ENCODE measurements at regions not wholly inside any gene's neighbourhood (a gene's known extent, or its start where the extent isn't known, plus 50 kb on each side); places are given as distances from the start of the nearest gene placed in this dataset.
"Not testable (repeated sequence)": the region's sequence is repeated elsewhere in the genome, so short reads cannot be mapped to it uniquely, and the experiment has no call there.

DNA sequence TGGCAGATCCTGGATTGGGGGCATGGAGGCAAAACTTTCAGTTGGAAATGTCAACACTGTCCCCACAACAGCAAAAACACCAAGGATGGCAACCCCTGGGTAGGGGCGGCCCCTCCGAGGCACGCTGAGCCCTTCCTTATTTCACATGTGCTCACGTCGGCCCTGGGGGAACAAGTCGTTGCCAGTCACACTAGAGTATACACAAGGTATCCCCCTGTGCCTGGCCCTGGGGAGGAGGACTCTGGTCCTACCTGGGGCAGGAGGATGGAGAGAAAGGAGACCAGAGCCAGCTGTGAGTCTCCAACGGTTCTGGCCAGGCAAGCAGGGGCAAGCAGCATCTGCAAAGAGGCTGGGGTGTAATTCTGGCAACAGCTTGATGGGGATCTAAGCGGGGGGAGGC lies 126.9 kb upstream of the FOXD4L5 start:
- TF ChIP-seq POLR2A (IDR thresholded peaks at IDR 0.05; ENCODE audit: low read length) (no peak), GATA1 (IDR thresholded peaks at IDR 0.05; ENCODE audit: low read depth, low read length) (no peak)
- DNase-seq, result no peak

DNA sequence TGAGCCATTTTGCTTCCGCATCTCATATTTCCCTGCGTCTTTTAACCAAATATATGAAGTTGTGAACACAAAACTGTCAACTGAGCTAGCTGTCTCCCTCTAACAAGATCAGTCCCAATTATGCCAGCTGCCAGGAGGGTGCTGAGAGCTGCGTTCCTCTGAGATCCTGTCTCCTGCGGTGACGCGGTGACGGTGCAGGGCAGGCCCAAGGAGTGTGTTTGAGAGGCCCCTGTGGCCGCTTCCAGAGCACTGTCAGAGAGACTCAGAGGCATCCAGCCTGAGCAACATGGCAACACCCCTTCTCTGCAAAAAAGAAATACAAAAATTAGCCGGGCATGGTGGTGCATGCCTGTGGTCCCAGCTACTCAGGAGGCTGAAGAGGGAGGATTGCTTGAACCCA lies 126.3 kb upstream of the FOXD4L5 start:
- DNase-seq, result no peak
- TF ChIP-seq POLR2A (IDR thresholded peaks at IDR 0.05; ENCODE audit: low read length) (no peak), GATA1 (IDR thresholded peaks at IDR 0.05; ENCODE audit: low read depth, low read length) (no peak)

DNA sequence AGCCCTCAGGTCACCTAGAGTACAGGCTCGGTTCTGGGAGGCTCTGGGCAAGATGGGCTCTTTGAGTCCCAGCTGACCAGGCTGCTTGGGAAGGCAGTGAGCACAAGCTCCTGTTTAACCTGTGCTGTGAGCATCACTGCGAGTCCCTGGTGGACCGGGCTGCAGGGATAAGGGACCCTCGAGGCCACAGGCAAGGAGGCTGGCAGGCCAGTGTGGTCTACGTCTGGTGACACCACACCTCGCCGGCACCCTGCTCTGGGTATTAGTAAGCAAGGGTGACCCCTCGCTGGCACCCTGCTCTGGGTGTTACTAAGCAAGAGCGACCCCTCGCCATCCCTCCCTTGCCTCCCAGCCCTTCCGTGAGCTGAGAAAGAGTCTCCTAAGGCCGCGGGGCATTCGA lies 125.9 kb upstream of the FOXD4L5 start:
- no peak for DNase-seq
- TF ChIP-seq POLR2A (IDR thresholded peaks at IDR 0.05; ENCODE audit: low read length), result no peak
- no peak for TF ChIP-seq GATA1 (IDR thresholded peaks at IDR 0.05; ENCODE audit: low read depth, low read length)

DNA sequence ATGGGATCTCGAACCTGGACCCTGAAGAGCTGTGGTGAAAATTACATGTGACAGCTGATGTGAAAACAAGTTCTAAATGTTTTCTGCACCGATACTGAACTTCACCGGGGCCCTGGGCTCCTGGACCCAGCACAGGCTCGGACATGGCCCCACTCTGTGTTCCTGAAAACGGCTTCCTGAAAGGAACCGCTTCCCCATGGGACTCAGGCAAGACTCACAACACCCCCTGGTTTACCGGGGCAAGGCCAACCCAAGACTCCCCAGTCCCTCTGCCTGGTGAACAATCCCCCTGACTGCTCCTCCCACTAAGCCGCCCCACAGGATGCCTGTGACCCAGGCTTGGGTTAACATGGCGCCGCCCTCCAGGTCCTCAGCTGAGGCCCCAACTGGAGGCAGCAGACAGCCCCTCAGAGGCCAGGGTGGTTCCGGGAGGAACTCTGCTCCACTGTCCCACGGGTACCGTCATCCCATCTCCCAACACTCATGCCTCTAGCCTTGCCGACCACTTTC lies 124.5 kb upstream of the FOXD4L5 start:
- no peak for TF ChIP-seq POLR2A (IDR thresholded peaks at IDR 0.05; ENCODE audit: low read length)
- no peak for DNase-seq

DNA sequence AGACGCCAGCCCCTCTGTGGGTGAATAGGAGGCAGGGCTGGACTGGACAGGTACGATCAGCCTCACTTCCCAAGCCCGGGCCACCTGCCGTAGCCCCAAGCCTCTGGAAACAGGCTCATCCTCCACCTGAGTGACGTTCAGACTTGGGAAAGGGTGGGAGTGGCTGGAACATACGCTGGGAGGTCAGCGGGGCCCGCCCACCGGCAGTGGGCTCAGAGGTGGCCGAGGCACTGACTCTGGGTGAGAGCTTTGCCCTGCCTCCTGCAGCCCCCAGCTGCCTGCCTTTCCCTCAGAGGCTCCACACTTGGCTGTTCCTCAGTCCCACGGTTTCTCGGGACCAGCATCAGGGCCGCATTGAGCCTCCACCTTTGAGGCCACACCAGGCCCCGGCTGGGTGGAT lies 123.8 kb upstream of the FOXD4L5 start:
- not testable (repeated sequence) for DNase-seq

DNA sequence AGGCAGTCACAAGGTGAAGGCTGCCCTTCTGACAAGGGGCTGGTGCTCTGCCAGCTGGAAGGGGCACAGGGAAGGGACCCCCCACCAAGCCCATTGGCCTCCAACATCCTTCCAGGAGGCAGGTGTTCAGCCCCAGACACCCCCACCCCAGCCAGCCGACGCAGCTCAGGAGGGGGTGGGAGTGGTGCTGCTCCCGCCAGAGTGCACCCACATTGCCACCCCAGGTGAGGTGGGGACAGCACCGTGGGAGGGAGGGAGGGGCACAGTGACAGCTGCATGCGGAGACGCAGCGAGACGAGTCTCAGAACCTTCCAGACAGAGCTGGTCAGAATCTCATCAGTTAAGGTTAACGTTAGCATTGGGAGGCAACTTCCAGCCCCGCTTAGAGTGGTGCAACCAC lies 121.6 kb upstream of the FOXD4L5 start:
- not testable (repeated sequence) for DNase-seq

DNA sequence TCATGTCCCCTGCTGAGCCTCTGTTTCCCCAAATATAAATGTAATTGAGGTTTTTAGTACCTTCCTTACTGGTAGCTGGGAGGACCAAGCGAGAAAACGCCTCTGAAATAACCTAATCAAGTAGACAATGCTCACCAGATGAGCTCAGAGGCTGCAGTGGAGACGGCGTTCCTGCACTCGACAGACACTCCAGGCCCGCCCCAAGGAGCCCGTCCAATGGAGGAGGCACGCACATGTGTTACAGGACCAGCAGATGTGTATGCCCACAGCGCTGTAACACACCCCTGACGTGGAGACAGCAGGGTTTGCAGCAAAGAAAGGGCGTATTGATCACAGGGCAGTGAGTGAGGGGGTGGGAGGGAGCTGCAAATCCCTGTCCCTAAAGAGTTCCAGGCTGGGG lies 120.8 kb upstream of the FOXD4L5 start:
- DNase-seq, result not testable (repeated sequence)

DNA sequence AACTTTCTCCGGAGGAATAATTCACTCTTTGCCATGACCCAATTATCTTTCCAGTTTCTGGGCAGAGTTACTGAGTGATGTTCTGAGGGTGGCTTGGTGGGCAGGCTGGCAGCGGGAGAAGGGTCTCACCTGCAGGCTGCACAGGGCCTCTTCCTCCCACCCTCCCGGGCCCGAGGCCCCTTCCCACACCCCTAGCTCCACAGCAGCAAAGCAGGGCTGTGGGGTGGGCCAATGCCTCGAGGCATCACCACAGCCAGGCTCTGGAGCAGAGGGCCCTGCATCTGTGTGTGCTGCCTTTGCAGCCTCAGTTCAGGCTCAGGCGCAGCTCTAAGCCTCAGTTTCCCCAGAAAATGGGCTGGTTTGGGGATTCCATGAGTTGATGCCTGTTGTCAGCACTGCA lies 120.2 kb upstream of the FOXD4L5 start:
- no peak for DNase-seq
- TF ChIP-seq POLR2A (IDR thresholded peaks at IDR 0.05; ENCODE audit: low read length) (no peak), GATA1 (IDR thresholded peaks at IDR 0.05; ENCODE audit: low read depth, low read length) (no peak)

DNA sequence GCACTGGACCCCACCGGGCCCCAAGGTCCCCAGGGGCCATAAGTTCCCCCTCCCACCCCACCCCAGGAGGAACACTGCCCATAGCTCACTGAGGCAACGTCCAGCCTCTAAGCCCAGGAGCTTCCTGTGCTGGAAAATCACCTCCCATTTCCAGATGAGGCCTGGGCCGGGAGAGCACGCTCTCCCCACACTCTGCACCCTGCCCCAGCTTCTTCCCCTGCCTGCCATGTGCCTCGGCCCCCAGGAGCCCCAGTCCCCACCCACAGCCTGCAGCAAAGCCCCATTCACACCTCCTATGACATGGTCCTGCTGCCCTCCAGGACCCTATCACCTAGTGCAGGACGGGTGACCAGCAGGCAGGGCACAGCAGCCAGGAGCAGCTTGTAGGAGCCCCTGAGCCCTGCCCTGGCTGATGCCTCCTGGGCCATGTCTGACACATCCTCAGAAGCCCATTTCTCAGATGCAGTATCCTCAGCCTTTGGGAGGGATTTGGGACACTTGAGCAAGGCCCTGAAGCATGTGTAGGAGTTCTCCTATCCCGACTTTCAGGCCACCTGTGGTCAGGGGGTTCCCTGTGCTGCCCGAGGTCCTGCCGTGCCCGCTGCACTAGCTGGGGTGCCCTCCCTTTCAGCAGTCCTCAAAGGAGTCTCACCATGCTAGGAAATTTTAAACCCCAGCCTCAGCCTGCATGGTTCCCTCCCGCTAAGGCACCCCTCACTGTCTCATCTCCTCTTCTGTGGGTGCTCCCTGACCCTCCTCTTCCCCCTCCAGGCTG lies 119.4 kb upstream of the FOXD4L5 start:
- no peak for DNase-seq
- TF ChIP-seq GATA1 (IDR thresholded peaks at IDR 0.05; ENCODE audit: low read depth, low read length) (no peak), POLR2A (IDR thresholded peaks at IDR 0.05; ENCODE audit: low read length) (no peak)

DNA sequence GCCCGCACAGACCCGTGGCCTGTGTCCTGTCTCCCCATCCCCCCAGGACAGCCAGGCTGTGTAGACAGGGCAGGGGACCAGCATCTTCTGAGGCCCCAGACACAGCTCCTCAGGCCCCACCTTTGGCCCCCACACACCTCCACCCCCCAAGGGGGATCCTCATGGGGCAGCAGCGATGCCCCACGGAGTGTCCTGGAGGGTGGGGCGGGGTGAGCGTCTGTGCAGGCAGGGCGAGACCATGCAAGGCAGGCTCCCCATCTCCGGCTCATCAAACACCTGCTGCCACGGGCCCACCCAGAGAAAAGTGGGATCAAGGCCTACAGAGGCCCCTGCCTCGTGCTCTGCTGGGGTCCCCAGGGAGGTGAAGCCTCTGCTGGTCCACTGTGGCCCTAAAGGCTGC lies 118.7 kb upstream of the FOXD4L5 start:
- no peak for DNase-seq
- no peak for TF ChIP-seq POLR2A (IDR thresholded peaks at IDR 0.05; ENCODE audit: low read length)
- no peak for TF ChIP-seq GATA1 (IDR thresholded peaks at IDR 0.05; ENCODE audit: low read depth, low read length)

DNA sequence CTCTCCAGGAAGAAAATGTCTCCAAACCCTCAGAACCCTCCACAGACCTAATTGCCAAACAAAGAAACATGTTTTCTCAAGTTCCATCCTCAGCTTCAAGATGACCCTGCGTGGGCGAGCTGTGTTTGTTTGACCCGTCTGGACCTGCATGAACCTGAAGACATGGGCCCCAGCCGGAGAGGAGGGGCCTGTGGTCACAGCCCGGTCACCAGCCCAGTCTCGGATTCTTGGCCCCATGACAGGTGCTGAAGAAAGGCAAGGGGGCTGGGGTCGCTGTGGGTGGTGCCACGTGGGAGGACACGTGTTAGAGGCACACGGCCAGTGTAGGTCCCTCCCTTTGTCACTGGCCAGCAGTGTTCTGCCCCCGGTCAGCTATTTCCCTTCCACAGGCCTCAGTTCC lies 118.1 kb upstream of the FOXD4L5 start:
- DNase-seq, result not testable (repeated sequence)

DNA sequence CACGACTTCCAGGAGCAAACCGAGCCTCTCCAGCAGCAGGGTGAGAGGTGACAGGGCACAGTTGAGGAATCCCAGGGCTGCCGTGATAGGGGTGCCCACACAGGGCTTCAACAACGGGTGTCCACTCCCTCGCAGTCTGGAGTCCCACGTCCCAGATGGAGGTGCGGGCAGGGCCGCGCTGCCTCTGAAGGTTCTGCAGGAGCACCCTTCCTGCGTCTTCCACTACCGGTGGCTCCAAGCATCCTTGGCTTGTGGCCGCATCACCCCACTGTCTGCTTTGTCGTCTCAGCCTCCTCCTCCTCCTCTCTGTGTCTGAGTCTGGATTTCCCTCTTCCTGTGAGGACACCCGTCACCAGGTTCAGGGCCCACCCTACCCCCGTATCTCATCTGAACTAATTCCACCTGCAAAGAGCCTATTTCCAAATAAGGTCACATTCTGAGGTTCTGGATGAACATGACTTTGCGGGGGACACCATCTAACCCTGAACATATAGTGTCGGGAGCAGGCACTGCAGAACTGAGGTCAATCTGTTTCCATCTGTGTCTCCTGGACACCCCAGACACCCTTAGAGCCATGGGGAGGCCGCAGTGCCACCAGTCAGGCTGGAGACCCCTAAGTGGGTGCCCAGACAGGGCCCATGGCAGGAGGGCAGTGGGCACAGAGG lies 117.3 kb upstream of the FOXD4L5 start:
- not testable (repeated sequence) for DNase-seq

DNA sequence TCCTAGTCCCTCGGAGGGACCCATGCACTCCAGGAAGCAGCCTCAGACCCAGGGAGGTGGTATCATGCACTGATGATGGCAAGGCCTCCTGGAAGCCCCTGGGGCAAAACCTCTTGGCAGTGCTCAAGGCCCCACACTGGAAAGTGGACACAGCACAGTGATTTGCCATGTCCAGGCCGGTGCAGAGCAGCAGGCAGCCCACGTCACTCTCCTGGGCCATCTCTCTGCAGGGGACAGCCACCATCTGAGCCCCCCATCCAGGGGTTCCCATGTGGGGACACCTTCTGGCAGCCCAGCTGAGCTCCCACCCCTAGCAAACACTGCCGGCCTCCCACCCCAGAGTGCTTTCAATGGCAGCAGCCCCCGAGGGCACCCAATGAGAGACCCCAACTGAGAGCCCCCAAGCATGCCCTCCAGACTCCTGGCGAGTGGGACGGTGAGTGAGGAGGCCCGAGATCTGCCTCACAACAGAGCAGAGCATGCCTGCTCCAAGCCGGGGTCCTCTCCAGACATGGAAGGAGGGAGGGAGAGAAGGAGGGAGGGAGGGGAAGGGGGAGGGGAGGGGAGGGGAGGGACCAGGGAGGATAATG lies 116.5 kb upstream of the FOXD4L5 start:
- DNase-seq, result not testable (repeated sequence)

DNA sequence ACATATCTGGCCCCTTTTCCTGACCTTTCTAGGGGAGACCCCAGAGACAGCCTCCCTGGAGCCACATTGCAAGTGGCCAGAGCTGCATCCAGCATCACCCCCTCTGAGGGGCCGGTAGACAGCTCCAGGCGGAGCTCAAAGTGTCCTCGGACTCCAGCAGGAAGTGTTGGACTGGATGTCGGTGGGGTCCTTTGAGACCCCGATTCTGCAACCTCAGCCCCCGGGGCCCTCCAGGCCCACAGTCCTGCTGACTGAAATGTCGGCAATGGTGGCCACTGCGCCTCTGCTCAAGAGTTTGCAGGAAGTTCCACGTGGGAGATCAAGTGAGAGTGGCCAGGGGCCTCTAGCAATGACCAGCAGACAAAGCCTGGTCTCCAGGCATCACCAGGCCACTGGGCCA lies 115.9 kb upstream of the FOXD4L5 start:
- TF ChIP-seq POLR2A (IDR thresholded peaks at IDR 0.05; ENCODE audit: low read length), result no peak
- TF ChIP-seq GATA1 (IDR thresholded peaks at IDR 0.05; ENCODE audit: low read depth, low read length), result no peak
- DNase-seq, result no peak

DNA sequence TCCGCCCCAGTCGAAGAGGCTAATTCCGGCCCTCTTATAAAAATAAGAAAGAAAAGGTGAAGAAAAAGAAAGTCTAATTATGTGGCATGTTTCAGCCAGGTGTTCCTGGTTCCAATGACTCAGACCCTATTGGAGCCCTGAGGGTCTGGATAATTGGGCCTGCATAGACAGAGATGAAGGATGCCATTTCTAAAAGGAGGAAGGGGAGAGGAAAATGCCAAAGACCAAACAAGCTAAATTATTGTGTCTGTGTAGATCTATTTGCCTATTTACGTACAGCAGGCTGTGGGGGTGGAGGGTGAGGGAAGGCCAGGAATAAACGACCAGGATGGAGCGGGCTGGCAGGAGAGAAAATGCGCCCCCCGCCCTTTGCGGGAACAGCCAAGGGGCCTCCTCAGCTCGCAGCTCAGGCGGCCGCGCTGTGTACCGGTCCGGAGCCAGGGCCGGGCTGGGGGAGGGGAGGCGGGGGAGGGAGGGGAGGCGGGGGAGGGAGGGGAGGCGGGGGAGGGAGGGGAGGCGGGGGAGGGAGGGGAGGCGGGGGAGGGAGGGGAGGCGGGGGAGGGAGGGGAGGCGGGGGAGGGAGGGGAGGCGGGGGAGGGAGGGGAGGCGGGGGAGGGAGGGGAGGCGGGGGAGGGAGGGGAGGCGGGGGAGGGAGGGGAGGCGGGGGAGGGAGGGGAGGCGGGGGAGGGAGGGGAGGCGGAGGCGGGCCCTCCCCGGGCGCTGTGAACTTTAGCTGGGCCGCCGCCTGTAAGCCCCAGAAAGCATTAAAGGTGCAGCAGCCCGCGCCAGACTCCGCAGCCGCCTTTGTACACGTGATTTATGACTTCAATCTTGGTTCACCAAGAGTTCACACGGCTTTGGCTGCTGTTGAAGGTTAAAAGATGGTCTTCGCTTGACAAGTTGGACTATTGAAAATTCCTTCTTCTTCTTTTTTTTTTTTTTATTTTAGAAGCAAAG lies 113.0 kb upstream of the FOXD4L5 start:
- DNase-seq, result not testable (repeated sequence)

DNA sequence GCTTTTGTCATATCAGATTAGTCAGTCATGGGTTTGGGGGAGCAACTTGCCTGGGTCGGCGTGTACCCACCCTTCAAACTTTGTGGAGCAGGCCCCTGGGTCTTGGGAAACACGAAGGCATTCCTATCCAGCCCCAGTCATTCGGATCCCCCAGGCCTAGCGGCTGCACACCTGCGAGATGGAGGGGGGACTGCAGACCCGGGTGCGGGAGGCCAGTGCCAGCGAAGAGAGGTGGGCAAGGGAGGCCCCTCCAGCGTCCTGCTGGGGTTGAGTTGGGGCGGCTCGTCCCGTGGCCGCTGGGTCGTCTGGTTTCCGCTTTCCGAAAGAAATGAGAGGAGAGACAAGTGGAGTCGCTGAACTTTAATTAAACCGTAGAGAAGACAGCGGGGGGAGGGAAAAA lies 112.2 kb upstream of the FOXD4L5 start:
- DNase-seq, result not testable (repeated sequence)

DNA sequence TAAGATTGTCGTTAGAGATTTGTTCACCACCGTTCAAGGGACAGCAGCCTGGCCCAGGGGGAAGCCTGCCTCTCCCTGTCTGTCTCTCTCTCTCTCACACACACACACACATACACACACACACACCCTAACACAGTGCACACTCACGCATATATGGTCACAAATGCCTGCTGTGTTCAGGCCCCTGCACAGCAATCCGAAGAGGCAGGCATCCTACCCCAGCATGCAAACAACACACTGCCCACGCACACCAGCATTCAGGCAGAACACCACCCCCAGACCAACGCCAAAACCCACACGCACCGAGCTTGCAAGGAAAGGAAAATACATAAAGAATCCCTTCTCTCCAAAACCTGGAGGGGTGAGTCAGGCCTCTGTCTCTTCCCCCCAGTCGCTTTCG lies 111.6 kb upstream of the FOXD4L5 start:
- not testable (repeated sequence) for DNase-seq

DNA sequence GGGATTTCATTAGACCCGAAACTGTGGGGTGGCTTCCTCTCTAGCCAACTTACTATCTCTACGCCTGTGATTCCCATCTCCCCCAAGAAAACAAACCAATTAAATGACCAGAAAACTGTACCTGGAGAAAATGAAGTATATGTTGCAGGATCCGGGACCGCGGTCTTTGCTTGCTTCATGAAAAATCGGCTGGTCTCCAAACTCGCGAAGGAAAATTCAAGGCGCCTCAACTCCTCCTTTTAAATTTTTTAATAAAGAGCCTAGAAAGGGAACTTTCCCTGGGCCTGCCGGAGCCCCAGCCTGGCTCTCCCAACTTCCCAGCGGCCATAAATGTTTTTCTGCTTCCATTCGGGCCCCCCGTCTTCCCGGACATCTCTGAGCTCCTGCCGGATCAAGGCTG lies 110.8 kb upstream of the FOXD4L5 start:
- not testable (repeated sequence) for DNase-seq

DNA sequence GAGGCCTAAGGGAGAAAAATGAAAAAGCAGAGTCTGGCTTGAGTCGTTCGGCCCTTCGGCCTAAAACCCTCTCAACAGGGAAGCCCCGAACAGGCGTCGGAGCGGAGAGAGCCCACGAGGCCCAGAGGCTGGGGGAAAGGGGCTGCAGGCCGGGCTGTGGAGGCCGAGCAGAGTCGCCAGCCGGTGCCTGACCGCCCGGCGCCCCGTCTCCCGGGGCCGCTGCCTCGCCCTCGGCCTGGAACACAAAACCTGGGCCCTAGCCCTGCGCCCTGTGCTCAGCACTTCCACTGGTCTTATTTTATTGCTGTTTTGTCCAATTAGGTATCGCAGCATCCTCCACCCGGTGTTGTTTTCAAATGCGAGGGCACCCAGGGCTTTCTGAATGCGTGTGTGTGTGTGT lies 110.1 kb upstream of the FOXD4L5 start:
- not testable (repeated sequence) for DNase-seq

DNA sequence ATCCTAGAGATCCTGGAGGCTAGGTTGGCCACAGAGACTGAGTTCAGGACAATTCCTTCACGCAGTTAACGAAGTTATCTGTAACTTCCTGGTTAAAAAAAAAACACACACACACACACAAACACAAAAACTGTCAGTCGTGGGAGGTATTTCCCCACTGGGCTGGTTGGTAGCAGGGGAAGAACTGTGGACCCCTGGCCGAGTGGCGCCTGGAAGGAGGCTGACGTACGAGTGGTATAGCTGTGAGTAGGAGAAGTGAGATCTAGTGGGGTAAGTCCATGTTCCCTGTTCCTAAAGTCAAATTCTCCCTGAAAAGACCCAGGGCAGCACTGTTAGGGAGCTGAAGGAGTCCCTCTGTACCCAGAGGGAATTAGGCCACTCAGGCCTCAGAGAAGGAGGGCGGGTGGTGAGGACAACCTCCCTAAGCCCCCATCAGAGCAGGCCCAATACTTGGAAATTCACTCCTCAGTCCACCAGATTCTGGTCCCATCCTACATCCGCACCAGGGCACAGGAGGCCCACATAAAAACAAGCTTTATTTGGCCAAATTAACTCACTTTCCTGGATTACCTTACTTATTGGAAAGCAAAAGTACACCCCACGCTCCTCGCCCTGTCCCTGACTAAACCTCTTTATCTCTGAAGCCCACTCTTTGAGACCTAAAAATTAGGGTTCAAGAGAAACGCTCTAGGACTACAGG lies 108.3 kb upstream of the FOXD4L5 start:
- not testable (repeated sequence) for DNase-seq
